Left lung (tissue), 4 donors: ENCODE measurements at regions not wholly inside any gene's neighbourhood (a gene's known extent, or its start where the extent isn't known, plus 50 kb on each side); places are given as distances from the start of the nearest gene placed in this dataset.

Experiments used
- ATAC-seq: fragments of 200-7000 bp; cut with Tn5 transposase; one replicate; pipeline ENCODE4 v1.9.1; 2020; ENCODE audit warnings: moderate library complexity
- DNase-seq, 4 donors: peaks; one replicate each; pipeline ENCODE4 v3.0.0-alpha.2; 2013 to 2020
- H3K27ac ChIP-seq, 2 donors: fragments of 200-600 bp; sonication (generic) in 1 of 2; one replicate each; pipeline versions ENCODE4 v1.5.0 to v1.8.0; 2020 to 2021
- H3K27me3 ChIP-seq, 2 donors: fragments of 200-600 bp; sonication (generic) in 1 of 2; one replicate each; pipeline versions ENCODE4 v1.5.0 to v1.8.0; 2020 to 2021
- H3K36me3 ChIP-seq, 2 donors: fragments of 200-600 bp; sonication (generic) in 1 of 2; one replicate each; pipeline versions ENCODE4 v1.5.0 to v1.8.0; 2020 to 2021
- H3K4me1 ChIP-seq, 2 donors: fragments of 200-600 bp; one replicate each; pipeline ENCODE4 v1.8.0; 2021
- H3K4me3 ChIP-seq, 2 donors: fragments of 200-600 bp; sonication (generic) in 1 of 2; one replicate each; pipeline versions ENCODE4 v1.5.0 to v1.8.0; 2020 to 2021; ENCODE audit warnings: mild to moderate bottlenecking in 1 of 2
- H3K9me3 ChIP-seq, 2 donors: fragments of 200-600 bp; sonication (generic) in 1 of 2; one replicate each; pipeline versions ENCODE4 v1.5.0 to v1.8.0; 2020 to 2021
- intact Hi-C, 2 donors: fragments of 100-400 bp; cut with DNase I; formaldehyde crosslinking; loops; one replicate each; pipeline versions ENCODE4 v1.11.2 to v1.14.2; 2022
- TF ChIP-seq, protein P1 (sequence below), 2 donors: fragments of 200-600 bp; sonication (generic) in 1 of 2; IDR thresholded peaks; one replicate each; pipeline versions ENCODE4 v1.5.0 to v1.8.0; 2021; ENCODE audit warnings: antibody characterized with exemption in 2 of 2
- donor health status: DM: no; HTN: yes; CAD: no.
- donor health status: DM: no; HTN: no; CAD: no.

DNA sequence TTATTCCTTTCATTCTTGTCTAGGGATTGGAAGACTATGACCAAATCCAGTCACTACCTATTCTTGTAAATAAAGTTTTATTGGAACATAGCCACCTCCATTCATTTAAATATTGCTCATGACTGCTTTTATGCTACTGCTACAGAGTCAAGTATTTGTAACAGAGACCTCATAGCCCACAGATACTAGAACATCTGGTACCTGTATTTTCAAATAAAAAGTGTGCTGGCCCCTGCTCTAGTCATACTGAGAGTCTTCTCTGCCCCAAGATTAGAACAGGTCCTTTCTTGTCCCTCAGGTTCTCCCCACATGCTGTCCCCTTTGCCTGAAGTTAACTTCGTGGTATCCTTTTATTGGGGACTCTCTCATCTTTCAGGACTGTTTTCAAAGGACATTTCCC lies 422.3 kb downstream of the CBLN4 start:
- no peak for DNase-seq
- Histone ChIP-seq H3K9me3 (no peaks in the 10 kb centered on the region), H3K4me1 (no peaks in the 10 kb centered on the region), H3K27me3 (no peaks in the 10 kb centered on the region), H3K27ac (no peak overlapping the region), H3K4me3 (no peak overlapping the region), H3K36me3 (no peaks in the 10 kb centered on the region)
- no peak for ATAC-seq
- TF ChIP-seq, protein P1, sequence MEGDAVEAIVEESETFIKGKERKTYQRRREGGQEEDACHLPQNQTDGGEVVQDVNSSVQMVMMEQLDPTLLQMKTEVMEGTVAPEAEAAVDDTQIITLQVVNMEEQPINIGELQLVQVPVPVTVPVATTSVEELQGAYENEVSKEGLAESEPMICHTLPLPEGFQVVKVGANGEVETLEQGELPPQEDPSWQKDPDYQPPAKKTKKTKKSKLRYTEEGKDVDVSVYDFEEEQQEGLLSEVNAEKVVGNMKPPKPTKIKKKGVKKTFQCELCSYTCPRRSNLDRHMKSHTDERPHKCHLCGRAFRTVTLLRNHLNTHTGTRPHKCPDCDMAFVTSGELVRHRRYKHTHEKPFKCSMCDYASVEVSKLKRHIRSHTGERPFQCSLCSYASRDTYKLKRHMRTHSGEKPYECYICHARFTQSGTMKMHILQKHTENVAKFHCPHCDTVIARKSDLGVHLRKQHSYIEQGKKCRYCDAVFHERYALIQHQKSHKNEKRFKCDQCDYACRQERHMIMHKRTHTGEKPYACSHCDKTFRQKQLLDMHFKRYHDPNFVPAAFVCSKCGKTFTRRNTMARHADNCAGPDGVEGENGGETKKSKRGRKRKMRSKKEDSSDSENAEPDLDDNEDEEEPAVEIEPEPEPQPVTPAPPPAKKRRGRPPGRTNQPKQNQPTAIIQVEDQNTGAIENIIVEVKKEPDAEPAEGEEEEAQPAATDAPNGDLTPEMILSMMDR (IDR thresholded peaks at IDR 0.05), result no peak
- intact Hi-C loops, result no loop called here

DNA sequence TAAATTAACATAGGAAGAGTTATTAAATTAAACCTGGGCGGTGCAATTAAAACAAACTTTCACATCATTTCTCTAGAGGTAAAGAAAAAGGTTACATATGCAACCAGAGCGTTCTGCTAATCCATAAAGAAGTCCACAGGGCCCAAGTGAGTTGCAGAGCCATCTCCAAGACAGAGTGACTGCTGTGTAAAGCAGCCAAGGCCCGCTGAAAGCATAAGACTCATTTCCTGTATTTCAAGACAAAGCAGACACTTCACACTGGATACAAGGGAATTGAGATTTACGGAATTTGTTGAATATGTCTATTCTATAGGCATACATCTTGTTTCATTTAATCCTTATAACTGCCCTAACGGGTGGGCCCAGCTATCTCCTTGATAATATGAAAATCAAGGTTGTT lies 422.8 kb downstream of the CBLN4 start:
- Histone ChIP-seq H3K27me3 (no peaks in the 10 kb centered on the region), H3K4me1 (no peaks in the 10 kb centered on the region), H3K27ac (no peak overlapping the region), H3K36me3 (no peaks in the 10 kb centered on the region), H3K9me3 (no peaks in the 10 kb centered on the region), H3K4me3 (no peak overlapping the region)
- ATAC-seq (no peak), DNase-seq (no peak)
- TF ChIP-seq, protein P1 (IDR thresholded peaks at IDR 0.05), result no peak
- intact Hi-C loops, result no loop called here

DNA sequence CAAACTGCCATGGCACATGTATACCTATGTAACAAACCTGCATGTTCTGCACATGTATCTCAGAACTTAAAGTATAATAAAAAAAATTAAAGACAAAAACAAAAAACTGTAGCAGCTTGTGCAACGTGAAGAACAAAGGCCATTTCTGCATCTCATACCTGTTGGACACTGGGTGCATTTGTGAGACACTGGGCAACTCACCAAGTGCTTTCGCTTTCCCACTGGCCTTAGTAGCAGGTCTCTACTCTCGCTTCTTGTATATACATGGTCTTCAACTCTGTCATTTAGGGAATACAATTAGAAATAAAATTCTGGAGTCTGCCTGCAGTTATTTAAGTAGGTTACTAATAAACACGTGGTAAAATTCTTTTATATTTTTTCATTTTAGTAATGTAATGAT lies 423.8 kb downstream of the CBLN4 start:
- intact Hi-C loops, result no loop called here
- Histone ChIP-seq H3K36me3 (no peaks in the 10 kb centered on the region), H3K4me3 (no peak overlapping the region), H3K27ac (no peak overlapping the region), H3K27me3 (no peaks in the 10 kb centered on the region), H3K9me3 (no peaks in the 10 kb centered on the region), H3K4me1 (no peaks in the 10 kb centered on the region)
- DNase-seq (no peak), ATAC-seq (no peak)
- TF ChIP-seq, protein P1 (IDR thresholded peaks at IDR 0.05), result no peak

DNA sequence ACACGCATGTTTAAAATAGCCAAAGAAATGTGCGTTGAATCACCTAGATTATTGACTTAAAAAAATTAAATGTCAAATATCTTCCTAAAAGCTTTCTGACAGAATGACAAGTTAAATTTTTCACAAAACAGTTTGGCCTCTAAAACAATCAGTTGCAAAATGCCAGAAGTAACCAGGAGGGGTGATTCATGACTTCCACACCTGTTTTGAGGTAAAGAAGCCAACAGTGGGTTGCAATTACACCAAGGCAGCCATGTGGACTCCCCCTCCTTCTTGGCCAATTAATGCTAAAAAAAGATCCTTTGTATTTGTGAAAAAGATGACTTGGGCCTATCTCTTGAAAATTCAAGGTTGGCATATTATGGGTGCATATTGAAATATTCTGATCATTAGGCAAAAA lies 424.8 kb downstream of the CBLN4 start:
- TF ChIP-seq, protein P1 (IDR thresholded peaks at IDR 0.05), result no peak
- no peak for ATAC-seq
- intact Hi-C loops, result no loop called here

DNA sequence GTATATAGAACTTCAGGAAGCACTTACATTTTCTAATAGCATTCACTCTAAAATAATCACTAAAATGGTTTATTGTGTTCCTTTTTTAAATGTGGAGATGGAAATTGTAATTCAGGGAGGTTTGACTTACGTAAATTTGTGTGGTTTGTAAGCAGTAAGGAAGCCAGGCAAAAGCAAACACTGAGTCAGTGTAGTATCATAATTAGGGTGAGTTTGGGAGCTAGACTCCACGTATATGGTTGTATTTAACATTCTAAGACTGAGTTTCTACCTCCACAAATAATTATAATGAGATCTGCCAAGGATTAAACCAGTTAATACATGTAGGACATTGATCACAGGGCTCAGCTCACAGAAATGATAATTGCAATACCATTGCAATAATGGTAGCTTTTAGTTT lies 425.5 kb downstream of the CBLN4 start:
- ATAC-seq (no peak), DNase-seq (no peak)
- Histone ChIP-seq H3K4me3 (no peak overlapping the region), H3K27ac (no peak overlapping the region), H3K27me3 (no peaks in the 10 kb centered on the region), H3K4me1 (no peaks in the 10 kb centered on the region), H3K9me3 (no peaks in the 10 kb centered on the region), H3K36me3 (no peaks in the 10 kb centered on the region)
- TF ChIP-seq, protein P1 (IDR thresholded peaks at IDR 0.05), result no peak
- intact Hi-C loops, result no loop called here

More for the DNA sequence above, 424.8 kb downstream of the CBLN4 start:
- no peaks in the 10 kb centered on the region for H3K27me3 ChIP-seq
- no peak for DNase-seq
- H3K4me3 ChIP-seq, result no peak overlapping the region
- no peaks in the 10 kb centered on the region for H3K36me3 ChIP-seq
- no peaks in the 10 kb centered on the region for H3K4me1 ChIP-seq
- no peak overlapping the region for H3K27ac ChIP-seq
- H3K9me3 ChIP-seq, result no peaks in the 10 kb centered on the region
